ENCODE measurements at regions not wholly inside any gene's neighbourhood (a gene's known extent, or its start where the extent isn't known, plus 50 kb on each side); places are given as distances from the start of the nearest gene placed in this dataset.

GRCh38 chr10:58459069-58459468 lies 53.6 kb upstream of the BICC1 start:
- H3K27ac ChIP-seq: no peak overlapping the region
- H3K9me3 ChIP-seq: no peaks in the 10 kb centered on the region
- TF ChIP-seq CTCF (IDR thresholded peaks at IDR 0.05 in 4 of 5, conservative IDR thresholded peaks at IDR 0.05 in 1 of 5) (no peak), POLR2A (IDR thresholded peaks at IDR 0.05) (no peak)
- no peaks in the 10 kb centered on the region for H3K4me1 ChIP-seq
- ATAC-seq (no peak), DNase-seq (no peak)
- in situ Hi-C loops (cut with MboI; ENCODE audit: low sequenced_read_pairs in 4 of 4): no loop called here
- H3K4me3 ChIP-seq: no peak overlapping the region
- no peaks in the 10 kb centered on the region for H3K36me3 ChIP-seq
- no peaks in the 10 kb centered on the region for H3K27me3 ChIP-seq
- intact Hi-C loops (cut with DNase I; ENCODE audit: low total_unique reads): no loop called here

- intact Hi-C loops (cut with DNase I; ENCODE audit: low total_unique reads): no loop called here
- in situ Hi-C loops (cut with MboI; ENCODE audit: low sequenced_read_pairs in 4 of 4): no loop called here
Measured at GRCh38 chr10:58460157-58460556, 52.5 kb upstream of the BICC1 start.

GRCh38 chr10:58462863-58463507 lies 49.7 kb upstream of the BICC1 start:
- in situ Hi-C loops (cut with MboI; ENCODE audit: low sequenced_read_pairs in 4 of 4) (no loop called here), intact Hi-C loops (cut with DNase I; ENCODE audit: low total_unique reads) (no loop called here)
- Histone ChIP-seq H3K27ac (no peak overlapping the region), H3K9me3 (no peaks in the 10 kb centered on the region), H3K36me3 (no peaks in the 10 kb centered on the region), H3K4me3 (no peak overlapping the region), H3K4me1 (no peaks in the 10 kb centered on the region), H3K27me3 (no peaks in the 10 kb centered on the region)
- no peak for DNase-seq
- no peak for ATAC-seq
- no peak for TF ChIP-seq POLR2A (IDR thresholded peaks at IDR 0.05)
- no peak for TF ChIP-seq CTCF (IDR thresholded peaks at IDR 0.05 in 4 of 5, conservative IDR thresholded peaks at IDR 0.05 in 1 of 5)

More at GRCh38 chr10:58460157-58460556, 52.5 kb upstream of the BICC1 start:
- no peaks in the 10 kb centered on the region for H3K9me3 ChIP-seq
- TF ChIP-seq POLR2A (IDR thresholded peaks at IDR 0.05): no peak
- no peak for TF ChIP-seq CTCF (IDR thresholded peaks at IDR 0.05 in 4 of 5, conservative IDR thresholded peaks at IDR 0.05 in 1 of 5)
- H3K36me3 ChIP-seq: no peaks in the 10 kb centered on the region
- no peaks in the 10 kb centered on the region for H3K27me3 ChIP-seq
- H3K4me1 ChIP-seq: no peaks in the 10 kb centered on the region
- ATAC-seq: no peak
- no peak for DNase-seq
- no peak overlapping the region for H3K27ac ChIP-seq
- no peak overlapping the region for H3K4me3 ChIP-seq
